Cardiac muscle cell (in vitro differentiated cells and primary cell): ENCODE measurements at regions not wholly inside any gene's neighbourhood (a gene's known extent, or its start where the extent isn't known, plus 50 kb on each side); places are given as distances from the start of the nearest gene placed in this dataset.

Source experiments
- DNase-seq, 2 donors: peaks; one replicate each; pipeline versions ENCODE4 v3.0.0 to v3.0.0-alpha.2; 2010 to 2017; ENCODE audit warnings: low read depth in 1 of 2, low spot score in 1 of 2
- H3K27ac ChIP-seq: fragments of 200-600 bp; sonication (generic); 2 replicates; pipeline ENCODE4 v1.5.1; 2016
- H3K27me3 ChIP-seq: fragments of 200-600 bp; sonication (generic); 2 replicates; pipeline ENCODE4 v1.6.0; 2016; ENCODE audit warnings: control low read depth
- H3K36me3 ChIP-seq: fragments of 200-600 bp; sonication (generic); 2 replicates; pipeline ENCODE4 v1.5.1; 2016; ENCODE audit warnings: control low read depth
- H3K4me1 ChIP-seq: fragments of 200-600 bp; sonication (generic); 2 replicates; pipeline ENCODE4 v1.8.1; 2017; ENCODE audit warnings: low read depth, mild to moderate bottlenecking, mixed run types
- H3K4me3 ChIP-seq: fragments of 200-600 bp; sonication (generic); 2 replicates; pipeline ENCODE4 v1.5.1; 2016; ENCODE audit warnings: mild to moderate bottlenecking
- H3K9me3 ChIP-seq: fragments of 200-600 bp; sonication (generic); 2 replicates; pipeline ENCODE4 v1.5.1; 2017; ENCODE audit warnings: low read depth, mild to moderate bottlenecking, control low read depth
- TF ChIP-seq, protein P1 (sequence below): IDR thresholded peaks from 2 replicates; pipeline ENCODE4 v1.5.1; 2012; ENCODE audit warnings: low read depth, mild to moderate bottlenecking, low read length

GRCh38 chr11:92771701-92772100 is 197.8 kb upstream of the MTNR1B start:
- no peak overlapping the region for H3K27ac ChIP-seq
- H3K4me1 ChIP-seq, result peaks cover 7% of the 10 kb centered on the region
- TF ChIP-seq, protein P1, sequence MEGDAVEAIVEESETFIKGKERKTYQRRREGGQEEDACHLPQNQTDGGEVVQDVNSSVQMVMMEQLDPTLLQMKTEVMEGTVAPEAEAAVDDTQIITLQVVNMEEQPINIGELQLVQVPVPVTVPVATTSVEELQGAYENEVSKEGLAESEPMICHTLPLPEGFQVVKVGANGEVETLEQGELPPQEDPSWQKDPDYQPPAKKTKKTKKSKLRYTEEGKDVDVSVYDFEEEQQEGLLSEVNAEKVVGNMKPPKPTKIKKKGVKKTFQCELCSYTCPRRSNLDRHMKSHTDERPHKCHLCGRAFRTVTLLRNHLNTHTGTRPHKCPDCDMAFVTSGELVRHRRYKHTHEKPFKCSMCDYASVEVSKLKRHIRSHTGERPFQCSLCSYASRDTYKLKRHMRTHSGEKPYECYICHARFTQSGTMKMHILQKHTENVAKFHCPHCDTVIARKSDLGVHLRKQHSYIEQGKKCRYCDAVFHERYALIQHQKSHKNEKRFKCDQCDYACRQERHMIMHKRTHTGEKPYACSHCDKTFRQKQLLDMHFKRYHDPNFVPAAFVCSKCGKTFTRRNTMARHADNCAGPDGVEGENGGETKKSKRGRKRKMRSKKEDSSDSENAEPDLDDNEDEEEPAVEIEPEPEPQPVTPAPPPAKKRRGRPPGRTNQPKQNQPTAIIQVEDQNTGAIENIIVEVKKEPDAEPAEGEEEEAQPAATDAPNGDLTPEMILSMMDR, result no peak
- H3K36me3 ChIP-seq, result no peaks in the 10 kb centered on the region
- peaks cover 83% of the 10 kb centered on the region for H3K27me3 ChIP-seq
- DNase-seq, result no peak
- no peak overlapping the region for H3K4me3 ChIP-seq
- no peaks in the 10 kb centered on the region for H3K9me3 ChIP-seq

DNA sequence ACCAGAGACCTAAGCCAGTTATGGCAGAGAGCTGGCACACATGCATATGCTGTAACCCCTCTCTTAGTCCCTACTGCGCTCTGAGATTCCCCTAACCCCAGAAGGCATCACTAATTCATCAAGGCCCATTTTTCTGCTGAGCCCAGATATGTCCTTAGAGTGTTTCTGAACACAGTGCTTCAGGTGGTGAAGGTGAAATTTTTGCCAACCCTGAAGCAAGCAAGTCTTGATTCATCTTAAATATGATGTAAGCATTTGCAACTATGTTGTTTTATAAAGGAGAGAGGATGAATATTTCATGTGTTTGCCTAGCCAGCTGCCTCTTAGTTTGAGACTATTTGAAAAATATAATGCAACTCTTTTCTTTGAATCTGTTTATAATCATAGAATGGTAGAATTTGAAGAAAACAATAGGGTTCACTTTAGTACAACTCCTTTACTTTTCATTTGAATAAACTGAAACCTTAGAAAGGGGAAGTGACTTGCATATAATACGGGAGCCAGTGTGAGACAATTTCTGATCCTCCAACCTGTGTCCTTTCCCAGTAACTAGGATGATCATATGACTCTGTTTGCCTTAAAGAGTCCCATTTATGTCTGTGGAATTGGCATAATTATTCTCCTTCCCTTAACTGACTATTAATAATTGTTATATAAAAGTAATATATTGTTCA is 194.3 kb upstream of the MTNR1B start:
- H3K9me3 ChIP-seq, result no peaks in the 10 kb centered on the region
- no peak for DNase-seq
- H3K27me3 ChIP-seq, result peaks cover 80% of the 10 kb centered on the region
- no peak overlapping the region for H3K27ac ChIP-seq
- H3K4me1 ChIP-seq, result peaks cover 12% of the 10 kb centered on the region
- H3K4me3 ChIP-seq, result no peak overlapping the region
- no peaks in the 10 kb centered on the region for H3K36me3 ChIP-seq
- TF ChIP-seq, protein P1, result no peak

GRCh38 chr11:92776676-92777075 is 192.8 kb upstream of the MTNR1B start:
- Histone ChIP-seq H3K27me3 (peaks cover 77% of the 10 kb centered on the region), H3K9me3 (no peaks in the 10 kb centered on the region), H3K27ac (no peak overlapping the region), H3K36me3 (no peaks in the 10 kb centered on the region), H3K4me1 (peaks cover 10% of the 10 kb centered on the region), H3K4me3 (no peak overlapping the region)
- TF ChIP-seq, protein P1, result no peak
- peak in 1 of 2 donors; percentile 82 for DNase-seq

DNA sequence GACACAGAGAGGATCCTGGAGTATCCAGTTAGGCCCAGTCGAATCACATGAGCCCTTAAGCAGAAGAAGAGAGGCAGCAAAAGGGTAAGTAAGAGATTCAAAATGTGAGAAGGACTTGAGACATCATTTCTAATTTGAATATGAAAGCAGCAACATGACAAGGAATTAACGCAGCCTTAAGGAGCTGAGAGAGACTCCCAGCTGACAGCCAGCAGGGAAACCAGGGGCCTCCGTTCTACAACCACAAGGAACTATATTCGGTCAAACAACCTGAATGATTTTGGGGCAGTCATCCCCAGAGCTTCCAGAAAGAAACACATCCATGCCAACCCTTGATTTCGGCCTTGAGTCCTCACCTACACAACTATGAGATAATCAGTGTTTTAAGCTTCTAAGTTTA is 189.7 kb upstream of the MTNR1B start:
- no peaks in the 10 kb centered on the region for H3K9me3 ChIP-seq
- H3K27ac ChIP-seq, result no peak overlapping the region
- no peak overlapping the region for H3K4me3 ChIP-seq
- peaks cover 64% of the 10 kb centered on the region for H3K27me3 ChIP-seq
- no peaks in the 10 kb centered on the region for H3K36me3 ChIP-seq
- DNase-seq, result no peak
- TF ChIP-seq, protein P1, result no peak
- peaks cover 10% of the 10 kb centered on the region for H3K4me1 ChIP-seq

GRCh38 chr11:92781151-92781550 is 188.3 kb upstream of the MTNR1B start:
- Histone ChIP-seq H3K27me3 (peaks cover 53% of the 10 kb centered on the region), H3K36me3 (no peaks in the 10 kb centered on the region), H3K9me3 (no peaks in the 10 kb centered on the region), H3K4me3 (no peak overlapping the region), H3K27ac (no peak overlapping the region), H3K4me1 (peaks cover 9% of the 10 kb centered on the region)
- DNase-seq, result no peak
- TF ChIP-seq, protein P1, result no peak

- H3K4me3 ChIP-seq, result no peak overlapping the region
- no peak for DNase-seq
- TF ChIP-seq, protein P1, result no peak
- H3K9me3 ChIP-seq, result no peaks in the 10 kb centered on the region
- H3K27me3 ChIP-seq, result peaks cover 50% of the 10 kb centered on the region
- no peak overlapping the region for H3K27ac ChIP-seq
- no peaks in the 10 kb centered on the region for H3K4me1 ChIP-seq
- H3K36me3 ChIP-seq, result no peaks in the 10 kb centered on the region
Measured at GRCh38 chr11:92782806-92783205, 186.6 kb upstream of the MTNR1B start.
